HepG2 (cell line): ENCODE measurements at regions not wholly inside any gene's neighbourhood (a gene's known extent, or its start where the extent isn't known, plus 50 kb on each side); places are given as distances from the start of the nearest gene placed in this dataset.

Source experiments
- ATAC-seq: fragments of 200-7000 bp; cut with Tn5 transposase; 3 replicates; pipeline ENCODE4 v1.9.1; 2020; ENCODE audit warnings: mild to moderate bottlenecking, moderate library complexity
- BruUV-seq: library from RNA; stranded (reverse); fragments of 400-500 nt; replicated peaks from 2 replicates; lab custom pipeline; 2021; lab: Mats Ljungman, UMichigan
- CTCF ChIA-PET: fragments of 300-600 bp; formaldehyde crosslinking; extraction: SDS; loops from one replicate; lab custom pipeline; 2021; ENCODE audit warnings: low total read pairs, inconsistent platforms, low intra/inter-chr PET ratio; lab: Yijun Ruan, JAX
- POLR2A ChIA-PET: fragments of 350-600 bp; sonication (Branson Sonifier 250); formaldehyde crosslinking; loops from one replicate; lab custom pipeline; 2020; ENCODE audit warnings: antibody characterized with exemption, inconsistent platforms; lab: Yijun Ruan, JAX
- DNase-seq: peaks from one replicate; pipeline ENCODE4 v3.0.0-alpha.2; 2015; ENCODE audit warnings: low spot score
- FAIRE-seq: peaks from 3 replicates; lab custom pipeline; 2011; peaks lifted over from hg19 to GRCh38; lab: Jason Lieb, UNC
- H2AFZ ChIP-seq: one replicate; pipeline ENCODE4 v1.6.1; 2011; ENCODE audit warnings: low read length, inconsistent platforms
- H3K27ac ChIP-seq: fragments of 300-600 bp; 3 replicates; pipeline ENCODE4 v1.8.0; 2011; ENCODE audit warnings: mixed run types, mild to moderate bottlenecking, mixed read lengths, low read length, inconsistent platforms; ENCODE audit not compliant: insufficient read depth; ENCODE audit errors: extremely low read length
- H3K27me3 ChIP-seq, 2 experiments: fragments of 200-600 bp in 1 of 2; 2 replicates in 1 of 2; 3 replicates in 1 of 2; pipeline versions ENCODE4 v1.6.0 to v1.8.0; 2011; ENCODE audit warnings: low read length in 2 of 2, mild to moderate bottlenecking in 2 of 2, moderate library complexity in 2 of 2, inconsistent platforms in 1 of 2; ENCODE audit not compliant: insufficient read depth in 2 of 2, control insufficient read depth in 1 of 2
- H3K36me3 ChIP-seq, 2 experiments: fragments of 200-600 bp in 1 of 2; replicated peaks in 1 of 2; 2 replicates in 1 of 2; 3 replicates in 1 of 2; pipeline versions ENCODE4 v1.5.1 to v1.8.0; 2011; ENCODE audit warnings: low read length in 2 of 2, inconsistent platforms in 1 of 2; ENCODE audit not compliant: insufficient read depth in 2 of 2, control insufficient read depth in 1 of 2
- H3K4me1 ChIP-seq: 2 replicates; pipeline ENCODE4 v1.5.1; 2012; ENCODE audit warnings: low read length, inconsistent platforms; ENCODE audit not compliant: insufficient read depth
- H3K4me2 ChIP-seq: 2 replicates; pipeline ENCODE4 v1.6.0; 2011; ENCODE audit warnings: low read depth, low read length, inconsistent platforms
- H3K4me3 ChIP-seq, 3 experiments: fragments of 200-600 bp in 1 of 3; sonication (generic), shearing (Covaris generic) in 1 of 3; replicated peaks in 1 of 3; 2 replicates each; pipeline ENCODE4 v1.5.1; 2011 to 2016; ENCODE audit warnings: low read length in 3 of 3, inconsistent platforms in 2 of 3, low read depth in 2 of 3, mild to moderate bottlenecking in 2 of 3, control low read depth in 1 of 3, mixed read lengths in 1 of 3; ENCODE audit not compliant: insufficient read depth in 1 of 3
- H3K79me2 ChIP-seq: one replicate; pipeline ENCODE4 v1.6.1; 2011; ENCODE audit warnings: low read length, inconsistent platforms; ENCODE audit not compliant: insufficient read depth
- H3K9ac ChIP-seq: 2 replicates; pipeline ENCODE4 v1.6.0; 2011; ENCODE audit warnings: mild to moderate bottlenecking, low read depth, low read length, inconsistent platforms; ENCODE audit not compliant: insufficient read depth
- H3K9me3 ChIP-seq: 2 replicates; pipeline ENCODE4 v1.5.1; 2012; ENCODE audit warnings: mild to moderate bottlenecking, low read length
- H4K20me1 ChIP-seq: 2 replicates; pipeline ENCODE4 v1.6.0; 2011; ENCODE audit warnings: inconsistent platforms, mild to moderate bottlenecking, low read length, moderate library complexity; ENCODE audit not compliant: insufficient read depth
- BCL6 ChIP-seq: IDR thresholded peaks from 2 replicates; pipeline ENCODE4 v1.6.1; 2016; ENCODE audit warnings: missing genetic modification reagents, missing compliant biosample characterization
- CAMTA2 ChIP-seq: sonication (generic); formaldehyde crosslinking; IDR thresholded peaks from 2 replicates; pipeline ENCODE4 v1.4.0; 2020; ENCODE audit warnings: mild to moderate bottlenecking, missing genetic modification reagents, borderline replicate concordance
- HHEX ChIP-seq: IDR thresholded peaks from 2 replicates; pipeline ENCODE4 v1.6.1; 2016; ENCODE audit warnings: control low read depth
- KMT2A ChIP-seq: sonication (generic); formaldehyde crosslinking; IDR thresholded peaks from 2 replicates; pipeline ENCODE4 v1.4.0; 2020; ENCODE audit warnings: missing genetic modification reagents
- MEF2D ChIP-seq: sonication (generic); formaldehyde crosslinking; IDR thresholded peaks from 2 replicates; pipeline ENCODE4 v1.5.1; 2020; ENCODE audit warnings: mild to moderate bottlenecking, missing genetic modification reagents
- MIER3 ChIP-seq: IDR thresholded peaks from 2 replicates; pipeline ENCODE4 v1.6.1; 2016; ENCODE audit warnings: missing compliant biosample characterization, borderline replicate concordance
- RBM22 ChIP-seq: fragments of 200-400 bp; formaldehyde crosslinking; optimal IDR thresholded peaks from 2 replicates; pipeline ENCODE3; 2017; ENCODE audit warnings: mild to moderate bottlenecking, low read length, moderate library complexity
- RFX3 ChIP-seq: IDR thresholded peaks from 2 replicates; pipeline ENCODE4 v1.6.1; 2016; ENCODE audit warnings: missing biosample characterization, missing genetic modification reagents
- RORA ChIP-seq: sonication (generic); formaldehyde crosslinking; IDR thresholded peaks from 2 replicates; pipeline ENCODE4 v1.5.0; 2020; ENCODE audit warnings: mild to moderate bottlenecking, missing genetic modification reagents, moderate library complexity
- SNRNP70 ChIP-seq: fragments of 200-400 bp; formaldehyde crosslinking; IDR thresholded peaks from 2 replicates; pipeline ENCODE4 v1.6.1; 2017; ENCODE audit warnings: mild to moderate bottlenecking, low read depth, low read length, moderate library complexity
- ZNF343 ChIP-seq: sonication (generic); formaldehyde crosslinking; IDR thresholded peaks from 2 replicates; pipeline ENCODE4 v1.4.0; 2020; ENCODE audit warnings: mild to moderate bottlenecking, missing genetic modification reagents
- ZNF639 ChIP-seq: conservative IDR thresholded peaks from 2 replicates; pipeline ENCODE4 v1.6.1; 2018; ENCODE audit warnings: missing genetic modification reagents
- ZNF746 ChIP-seq: sonication (generic); formaldehyde crosslinking; IDR thresholded peaks from 2 replicates; pipeline ENCODE4 v1.8.0; 2022; ENCODE audit warnings: mild to moderate bottlenecking, missing genetic modification reagents
- ZNF766 ChIP-seq: sonication (generic); formaldehyde crosslinking; IDR thresholded peaks from 2 replicates; pipeline ENCODE4 v1.5.0; 2020; ENCODE audit warnings: missing genetic modification reagents, borderline replicate concordance
- WGBS: methylation state at CpG from one replicate; pipeline ENCODE4 v1.1.6; 2017; ENCODE audit warnings: low lambda C conversion rate; 5-methylcytosine and 5-hydroxymethylcytosine counted together
- in situ Hi-C: cut with HindIII; loops from 2 replicates; pipeline ENCODE4 v1.10.0; 2017; ENCODE audit warnings: low pct_unique_long_range_greater_than_20kb; ENCODE audit not compliant: extremely low pct_ligation_motif_present
- intact Hi-C: fragments of 100-400 bp; cut with micrococcal nuclease; formaldehyde crosslinking; loops from one replicate; pipeline ENCODE4 v1.10.0; 2022; ENCODE audit not compliant: unreplicated experiment

GRCh38 chr1:86226204-86226603, 69.6 kb upstream of the COL24A1 start:
- Histone ChIP-seq H4K20me1 (no peaks in the 10 kb centered on the region), H3K79me2 (no peaks in the 10 kb centered on the region), H3K4me1 (no peaks in the 10 kb centered on the region), H3K36me3 (no peaks in the 10 kb centered on the region), H3K9ac (no peak overlapping the region)
- DNase-seq (no peak), FAIRE-seq (no peak)
- 0% methylated on average over 1 of the region's 1 CpG for WGBS
- TF ChIP-seq HHEX (no peak), RORA (CRISPR knock-in tag) (no peak), MIER3 (CRISPR knock-in tag) (no peak)
- TF ChIP-seq, all 625 proteins: peak for 0
- intact Hi-C loops (no loop called here), in situ Hi-C loops (no loop called here)
- no peaks in the 10 kb centered on the region for H3K27me3 ChIP-seq
- POLR2A ChIA-PET, result no interaction called here
- H3K9me3 ChIP-seq, result no peaks in the 10 kb centered on the region
- H3K4me2 ChIP-seq, result no peak overlapping the region
- no peak overlapping the region for H3K4me3 ChIP-seq
- H3K27ac ChIP-seq, result no peak overlapping the region
- ATAC-seq, result no peak
- CTCF ChIA-PET, result no interaction called here
- no TSS peak for BruUV-seq
- no peak overlapping the region for H2AFZ ChIP-seq

GRCh38 chr1:86224651-86225310, 68.2 kb upstream of the COL24A1 start:
- CTCF ChIA-PET, result no interaction called here
- ATAC-seq, result no peak
- intact Hi-C loops, result no loop called here
- H4K20me1 ChIP-seq, result no peaks in the 10 kb centered on the region
- no TSS peak for BruUV-seq
- no peaks in the 10 kb centered on the region for H3K27me3 ChIP-seq
- no peaks in the 10 kb centered on the region for H3K36me3 ChIP-seq
- FAIRE-seq, result no peak
- H3K4me2 ChIP-seq, result no peak overlapping the region
- in situ Hi-C loops, result no loop called here
- POLR2A ChIA-PET, result no interaction called here
- no peaks in the 10 kb centered on the region for H3K9me3 ChIP-seq
- no peak for DNase-seq
- no peak overlapping the region for H3K9ac ChIP-seq
- no peak overlapping the region for H3K27ac ChIP-seq
- WGBS, result under 1% methylated on average over 5 of the region's 5 CpGs
- no peaks in the 10 kb centered on the region for H3K79me2 ChIP-seq
- no peak overlapping the region for H2AFZ ChIP-seq
- no peak overlapping the region for H3K4me3 ChIP-seq
- no peaks in the 10 kb centered on the region for H3K4me1 ChIP-seq
- TF ChIP-seq ZNF343 (CRISPR knock-in tag), result no peak
- TF ChIP-seq ZNF746 (CRISPR knock-in tag), result no peak
- TF ChIP-seq ZNF639, result no peak
- TF ChIP-seq SNRNP70, result no peak
- no peak for TF ChIP-seq MEF2D (CRISPR knock-in tag)
- TF ChIP-seq BCL6 (CRISPR knock-in tag), result no peak
- no peak for TF ChIP-seq KMT2A (CRISPR knock-in tag)
- TF ChIP-seq RBM22, result no peak
- no peak for TF ChIP-seq ZNF766
- no peak for TF ChIP-seq RFX3 (CRISPR knock-in tag)
- TF ChIP-seq CAMTA2 (CRISPR knock-in tag), result no peak
